GM19452 (cell line): ENCODE measurements at regions not wholly inside any gene's neighbourhood (a gene's known extent, or its start where the extent isn't known, plus 50 kb on each side); places are given as distances from the start of the nearest gene placed in this dataset.

Experiments used
- ATAC-seq: cut with Tn5 transposase; IDR thresholded peaks from one replicate; pipeline ENCODE4 v1.9.1; 2021; ENCODE audit not compliant: unreplicated experiment

DNA sequence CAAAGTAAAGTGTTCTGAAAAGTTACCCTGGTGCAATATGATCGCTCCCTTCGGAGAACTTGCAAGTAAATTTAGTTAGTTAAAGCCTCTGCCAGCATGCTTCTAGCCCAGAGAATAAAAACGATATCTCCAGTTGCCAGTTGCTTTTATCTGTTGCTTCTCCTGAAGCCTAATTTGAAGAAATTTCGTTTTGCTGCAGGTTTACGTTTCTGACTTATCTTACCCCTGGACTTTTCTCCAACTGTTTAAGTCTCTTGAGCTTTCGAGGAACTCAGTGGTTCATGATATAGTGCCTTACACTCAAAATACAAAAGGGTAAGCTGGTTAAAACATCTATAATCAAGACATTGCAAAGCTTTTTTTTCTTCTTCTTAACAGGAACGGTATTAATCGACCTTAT lies 131.1 kb downstream of the FAM161A start:
- no peak for ATAC-seq

DNA sequence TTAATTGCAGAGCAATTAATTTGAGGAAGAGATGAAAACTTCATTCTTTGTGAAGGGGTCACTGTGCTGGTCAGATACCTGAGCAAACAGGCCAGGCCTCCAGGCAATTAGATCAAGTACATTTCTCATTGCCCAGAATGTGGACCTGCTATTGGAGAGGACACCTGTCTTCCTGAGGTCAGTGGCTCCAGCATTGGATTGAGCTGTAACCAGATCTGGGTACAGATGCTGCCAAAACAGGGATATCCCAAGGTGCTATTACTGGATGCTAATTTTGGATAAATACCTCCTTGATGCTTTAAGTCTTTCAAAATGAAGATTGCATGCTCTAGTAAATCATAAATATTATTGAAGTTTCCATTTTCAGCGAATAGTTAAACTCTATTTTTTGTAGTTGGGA lies 131.5 kb downstream of the FAM161A start:
- ATAC-seq: no peak

DNA sequence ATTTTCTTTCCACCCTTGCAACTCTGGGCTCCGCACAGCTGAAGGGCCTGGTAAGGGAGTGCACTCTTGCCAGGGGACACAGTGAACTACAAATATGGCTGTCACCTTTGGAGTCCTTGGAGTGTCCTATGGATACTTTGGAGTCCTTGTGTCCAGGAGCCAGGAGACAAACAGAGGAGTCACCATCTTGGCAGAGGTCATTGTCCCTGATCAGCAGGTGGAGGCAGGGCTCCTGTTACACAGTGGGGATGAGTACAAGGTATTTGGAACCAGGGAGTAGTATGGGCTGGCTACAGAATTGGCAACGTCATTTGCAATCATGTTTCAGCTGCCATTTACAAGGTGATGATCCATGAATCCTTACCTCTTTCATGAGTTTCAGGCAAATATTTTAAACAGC lies 132.5 kb downstream of the FAM161A start:
- ATAC-seq: no peak

DNA sequence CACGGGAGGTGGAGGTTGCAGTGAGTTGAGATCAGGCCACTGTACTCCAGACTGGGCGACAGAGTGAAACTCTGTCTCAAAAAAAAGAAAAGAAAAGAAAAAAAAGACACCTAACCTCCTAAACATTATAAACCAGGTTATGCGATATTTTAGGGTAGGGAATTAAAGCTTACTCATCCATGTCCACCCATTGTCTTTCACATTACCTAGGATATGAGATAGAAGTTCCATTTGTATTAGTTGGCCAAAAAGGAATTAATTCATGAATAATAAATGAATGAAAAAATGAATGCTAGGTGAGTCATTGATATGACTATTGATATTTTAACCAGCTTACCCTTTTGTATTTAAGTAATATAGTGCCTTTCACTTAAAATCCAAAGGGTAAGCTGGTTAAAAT lies 132.9 kb downstream of the FAM161A start:
- no peak for ATAC-seq

DNA sequence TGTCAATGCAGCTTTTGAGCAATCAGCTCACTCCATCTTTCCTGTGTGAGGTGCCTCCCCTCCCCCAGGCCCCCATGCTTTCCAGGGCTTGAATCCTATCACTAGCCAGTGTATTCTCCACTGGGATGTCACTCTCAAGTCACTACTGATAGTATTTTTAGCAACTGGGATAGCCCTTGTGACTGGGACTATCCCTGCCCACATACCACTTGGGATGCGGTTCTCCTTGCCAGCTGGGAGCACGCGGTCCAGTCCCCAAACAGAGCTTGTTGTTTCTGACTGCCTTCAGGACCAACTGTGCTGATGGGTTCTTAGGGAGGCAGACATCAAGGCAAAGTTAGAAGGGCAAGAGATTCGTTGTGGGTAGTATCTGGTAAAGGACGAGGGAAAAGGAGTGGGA lies 134.9 kb downstream of the FAM161A start:
- ATAC-seq: no peak

DNA sequence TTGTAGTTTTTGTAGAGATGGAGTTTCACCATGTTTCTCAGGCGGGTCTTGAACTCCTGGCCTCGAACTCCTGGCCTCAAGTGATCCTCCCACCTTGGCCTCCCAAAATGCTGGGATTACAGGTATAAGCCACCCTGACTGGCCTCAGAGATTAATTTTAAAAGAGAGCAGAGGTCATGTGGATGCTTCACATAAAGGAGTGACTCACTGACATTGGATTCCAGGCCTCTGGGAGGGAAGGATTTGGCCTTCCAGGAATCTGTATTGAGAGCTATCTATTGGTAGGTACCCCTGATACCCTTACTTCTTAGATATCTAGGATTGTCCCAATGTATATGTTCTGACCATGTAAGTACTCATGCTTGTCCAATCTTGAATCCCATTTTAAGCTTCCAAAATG lies 138.4 kb downstream of the FAM161A start:
- ATAC-seq: no peak

DNA sequence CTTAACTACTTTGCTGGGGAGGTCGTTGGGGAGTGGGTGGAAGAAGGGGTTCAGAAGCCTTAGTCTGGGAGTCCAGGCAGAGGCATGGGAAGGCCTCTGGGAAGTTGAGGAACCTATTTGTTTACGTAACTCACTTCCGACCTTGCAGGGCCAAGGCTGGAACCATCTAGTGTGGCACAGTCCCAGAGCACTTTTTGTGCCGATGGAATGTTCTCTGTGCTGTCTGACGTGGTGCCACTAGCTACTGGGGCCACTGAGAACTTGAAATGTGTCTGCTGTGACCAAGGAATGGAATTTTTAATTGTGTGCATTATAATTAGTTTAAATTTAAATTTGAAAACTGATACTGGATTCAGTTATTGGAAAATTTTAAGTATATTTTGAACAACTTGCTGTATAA lies 139.7 kb downstream of the FAM161A start:
- ATAC-seq: no peak

DNA sequence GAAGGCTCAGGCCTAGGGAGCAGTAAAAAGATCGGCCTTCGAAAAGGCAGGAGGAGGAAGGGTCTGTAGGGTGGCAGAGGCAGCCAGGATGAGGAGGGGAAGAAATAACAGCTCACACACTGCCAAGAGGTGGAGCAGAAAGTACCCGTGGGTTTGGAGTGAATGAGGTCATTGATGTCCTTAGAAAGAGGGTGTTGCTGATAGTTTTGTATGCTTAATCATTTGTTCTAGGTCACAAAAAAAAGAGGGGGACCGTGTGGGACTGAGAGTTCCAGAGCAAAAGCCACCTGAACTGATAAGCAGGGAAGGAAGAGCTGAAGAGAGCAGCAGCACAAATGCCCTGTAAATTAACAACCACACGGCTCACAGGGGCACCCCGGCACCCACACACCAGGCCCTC lies 140.4 kb downstream of the FAM161A start:
- ATAC-seq: no peak

DNA sequence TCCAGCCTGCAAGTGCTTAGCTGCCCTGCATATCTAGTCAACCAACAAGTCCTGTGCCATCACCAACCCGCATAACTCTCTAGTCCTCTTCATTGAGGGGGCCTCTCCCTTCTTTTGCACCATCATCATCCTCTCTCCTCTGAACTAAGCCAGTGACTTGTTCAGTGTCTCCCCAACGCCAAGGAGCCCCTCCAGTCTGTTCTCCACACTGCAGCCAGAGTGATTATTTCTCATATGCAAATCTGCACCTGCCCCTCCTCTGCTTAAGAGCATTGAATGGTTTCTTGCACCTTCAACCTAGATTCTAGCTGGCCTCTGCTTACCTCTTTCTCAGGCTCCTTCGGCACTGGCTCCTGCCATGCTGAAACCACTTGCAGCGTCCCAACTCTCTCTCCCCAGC lies 141.8 kb downstream of the FAM161A start:
- no peak for ATAC-seq

DNA sequence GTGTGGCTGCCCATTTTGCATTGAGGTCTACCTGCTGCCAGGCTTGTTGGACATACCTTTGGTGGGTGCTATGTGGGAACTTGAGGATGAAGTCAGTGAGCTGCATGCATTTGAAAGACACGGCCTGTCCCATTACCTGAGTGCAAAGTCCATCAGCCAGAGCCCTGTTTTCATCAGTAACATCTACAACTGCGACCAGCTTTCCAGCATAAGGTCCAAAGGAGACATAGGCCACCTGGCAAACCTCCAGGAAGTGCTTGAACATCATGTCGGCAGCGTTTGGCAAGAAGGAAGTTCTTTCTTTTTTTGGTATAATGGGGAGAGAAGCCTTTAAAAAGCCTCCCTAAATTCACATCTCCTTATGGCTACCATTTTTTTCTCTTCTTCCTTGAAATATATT lies 143.1 kb downstream of the FAM161A start:
- ATAC-seq: no peak

DNA sequence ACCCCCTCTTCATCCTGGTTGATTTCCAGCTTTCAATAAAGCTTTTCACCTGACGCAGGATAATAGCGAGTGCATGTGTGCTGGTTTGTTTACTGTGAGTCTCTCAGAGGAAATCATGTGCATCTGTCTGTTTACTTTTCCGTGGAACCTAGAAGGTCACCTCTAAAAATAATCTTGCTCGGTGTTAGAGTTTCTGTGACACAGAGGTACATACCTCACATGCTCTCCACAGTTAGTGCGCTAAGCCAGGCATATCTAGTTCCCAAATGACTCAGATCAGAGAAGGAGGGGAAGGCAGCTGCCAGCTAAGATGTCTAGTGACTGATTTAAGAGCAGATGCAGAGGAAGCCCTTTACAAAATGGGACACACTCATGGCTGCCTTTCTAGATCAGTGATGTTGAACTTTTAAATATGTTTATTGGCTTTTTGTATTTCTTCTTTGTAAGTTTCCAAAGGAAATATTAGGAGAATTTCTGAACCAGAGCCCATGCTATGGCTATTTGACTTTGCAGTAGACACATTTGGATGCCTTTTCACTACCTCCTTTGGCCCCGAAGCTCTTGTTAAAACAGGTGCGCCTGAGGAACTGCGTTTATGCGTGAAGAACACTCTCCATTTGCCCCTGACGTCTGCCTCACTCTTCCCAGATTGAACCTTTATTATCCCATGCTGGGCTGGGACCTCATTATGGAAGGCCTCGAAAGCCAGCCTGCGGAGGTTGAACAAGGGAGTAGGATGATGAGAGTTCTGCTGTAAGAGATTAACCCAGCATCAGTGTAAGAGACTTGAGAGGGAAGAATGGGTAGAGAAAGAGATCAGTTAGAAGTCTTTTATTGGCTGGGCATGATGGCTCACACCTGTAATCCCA lies 145.6 kb downstream of the FAM161A start:
- ATAC-seq: peak; percentile 99

DNA sequence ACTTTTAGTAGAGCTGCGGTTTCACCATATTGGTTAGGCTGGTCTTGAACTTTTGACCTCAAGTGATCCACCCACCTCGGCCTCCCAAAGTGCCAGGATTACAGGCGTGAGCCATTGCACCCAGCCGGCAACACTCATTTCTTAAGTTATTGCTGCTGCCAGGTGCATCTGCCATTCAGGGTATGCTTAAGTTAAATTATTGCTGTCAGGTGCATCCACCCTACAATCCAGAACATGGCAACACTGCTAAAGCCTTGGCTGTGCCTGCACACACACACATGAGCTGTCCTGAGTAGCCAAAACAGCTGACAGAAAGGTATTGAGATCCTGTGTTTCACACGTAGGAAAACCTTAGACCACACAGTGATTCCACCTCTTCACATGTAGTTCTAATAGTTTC lies 148.2 kb downstream of the FAM161A start:
- ATAC-seq: no peak

DNA sequence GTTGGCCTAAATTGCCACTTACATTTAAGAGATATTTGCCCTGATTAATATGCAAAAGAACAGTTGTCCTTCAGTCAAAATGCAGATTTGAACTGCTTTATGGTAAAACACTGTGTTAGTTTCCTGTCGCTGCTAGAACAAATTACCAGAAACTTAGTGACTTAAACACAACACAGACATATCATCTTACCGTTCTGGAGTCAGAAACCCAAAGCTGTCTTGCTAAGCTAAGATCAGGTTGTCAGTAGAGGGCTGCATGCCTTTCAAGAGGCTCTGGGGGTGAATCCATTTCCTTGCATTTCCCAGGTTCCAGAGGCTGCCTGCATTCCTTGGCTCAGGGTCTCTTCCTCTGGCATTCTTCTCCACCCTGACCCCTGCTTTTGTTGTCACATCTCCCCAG lies 149.5 kb downstream of the FAM161A start:
- ATAC-seq: no peak

DNA sequence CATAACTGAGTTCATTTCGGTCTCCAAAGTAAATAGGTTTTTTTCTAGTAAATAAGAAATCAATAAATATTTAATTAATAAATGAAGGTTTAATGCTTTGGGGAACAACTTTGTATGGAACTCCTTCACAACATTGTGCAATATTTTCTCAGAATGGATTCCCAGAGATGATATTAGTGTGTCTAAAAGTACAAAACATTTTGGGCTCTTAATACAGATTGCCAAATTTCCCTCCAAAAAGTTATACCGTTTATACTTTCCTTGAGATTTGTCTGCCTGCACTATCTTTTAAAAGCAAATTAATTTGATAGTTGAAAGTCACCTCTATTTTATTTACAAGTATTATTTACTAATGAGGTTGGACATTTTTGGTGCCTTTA lies 151.8 kb downstream of the FAM161A start:
- no peak for ATAC-seq

DNA sequence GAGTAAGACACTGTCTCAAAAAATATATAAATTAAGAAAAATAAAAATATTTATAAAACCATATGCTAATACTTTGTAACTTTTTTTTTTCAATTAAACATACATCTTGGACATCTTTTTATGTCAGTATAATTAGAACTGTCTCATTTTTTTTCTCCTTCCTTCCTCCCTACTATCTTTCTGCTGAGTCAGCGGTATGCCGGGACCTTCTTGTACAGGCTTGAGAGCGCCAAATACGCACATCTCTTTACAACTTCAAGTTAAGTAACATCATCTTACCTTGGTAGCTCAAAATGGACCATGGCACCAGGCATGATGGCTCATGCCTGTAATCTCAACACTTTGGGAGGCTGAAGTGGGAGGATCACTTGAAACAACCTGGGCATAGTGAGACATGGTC lies 153.4 kb downstream of the FAM161A start:
- ATAC-seq: no peak

DNA sequence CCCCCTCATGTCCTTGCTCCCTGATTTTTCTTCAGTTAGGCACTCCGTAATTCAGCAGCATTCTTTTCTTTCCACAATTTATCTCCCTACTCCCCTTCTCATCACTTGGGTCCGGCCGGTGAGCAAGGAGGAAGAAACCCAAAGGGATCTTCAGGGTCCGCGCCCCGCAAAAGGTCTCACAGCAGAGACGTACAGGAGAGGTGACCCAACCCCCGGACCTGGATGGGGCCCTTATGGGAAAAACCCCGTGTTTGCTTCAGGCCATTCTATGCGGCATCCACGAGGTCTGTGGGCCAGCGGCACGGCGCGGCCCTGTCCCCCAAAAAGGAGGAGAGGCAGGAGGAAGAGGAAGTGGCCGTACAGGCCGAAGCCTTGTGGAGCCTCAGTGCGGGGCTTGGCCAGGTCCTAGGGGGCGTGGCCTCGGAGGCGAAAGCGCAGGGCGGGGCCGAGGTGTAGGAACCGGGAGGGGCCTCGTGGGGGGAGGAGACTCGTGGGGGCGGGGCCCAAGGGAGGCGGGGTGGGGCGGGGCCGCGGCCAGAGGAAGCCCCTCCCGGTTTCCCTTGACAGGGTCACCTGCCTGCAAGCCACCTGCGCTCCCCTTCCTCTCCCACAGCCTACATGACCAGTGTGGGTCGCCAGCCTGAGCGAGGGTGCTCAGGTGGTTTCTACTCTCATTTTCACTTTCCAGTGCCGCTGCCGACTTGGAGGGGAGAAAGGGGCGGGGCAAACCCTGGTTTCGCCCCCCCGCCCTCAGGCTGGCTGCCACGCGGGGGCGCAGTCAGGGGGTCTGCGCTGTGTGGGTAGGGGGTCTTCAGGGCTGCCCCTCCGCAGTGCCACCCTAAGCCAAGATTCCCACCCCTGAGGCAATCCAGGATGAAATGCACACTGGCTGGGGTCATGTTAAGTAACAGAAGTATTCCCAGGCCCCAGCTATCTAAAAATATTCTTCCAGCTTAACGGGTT lies 156.4 kb upstream of the XPO1 start:
- peak; percentile 92 for ATAC-seq

DNA sequence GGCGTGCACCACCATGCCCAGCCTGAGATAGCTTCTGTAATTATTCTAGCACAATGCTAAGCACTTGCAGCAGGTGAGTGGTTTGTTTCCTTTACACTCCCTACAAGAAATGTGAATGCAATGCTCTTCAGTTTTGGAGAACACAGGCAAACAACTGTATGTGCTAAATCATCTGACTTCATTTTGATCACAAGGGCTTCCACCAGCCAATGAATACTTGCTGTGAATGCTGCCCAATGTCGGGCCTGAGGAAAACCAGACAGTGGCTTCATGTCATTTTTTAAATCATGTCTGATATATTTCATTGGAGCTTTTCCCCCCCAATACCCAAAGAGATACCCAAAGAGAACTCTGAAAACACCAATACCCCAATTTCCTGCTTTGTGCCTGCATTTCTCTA lies 155.6 kb upstream of the XPO1 start:
- ATAC-seq: no peak

DNA sequence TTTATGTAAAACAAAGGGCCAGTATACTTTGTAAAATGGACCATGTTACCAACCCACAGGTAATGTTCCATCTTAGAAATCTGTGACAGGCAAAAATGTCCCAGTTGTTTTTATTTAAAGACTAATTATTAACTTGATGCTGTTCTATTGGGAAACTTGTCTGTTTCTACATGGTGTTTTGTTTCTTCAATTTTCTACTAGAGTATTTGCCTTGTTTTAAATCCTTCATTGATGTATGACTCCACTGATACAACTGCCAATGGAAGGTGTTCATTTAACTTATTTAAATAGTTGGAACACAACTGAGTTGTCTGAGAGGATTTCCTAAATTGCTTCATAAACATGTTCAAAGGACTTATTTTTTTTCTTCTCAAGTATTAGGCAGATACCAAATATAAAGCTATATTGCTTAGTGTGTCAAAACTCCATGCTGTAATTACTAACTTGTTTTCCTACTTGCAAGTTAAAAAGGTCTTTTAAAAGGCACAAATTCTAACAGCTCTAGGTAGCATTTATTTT lies 152.0 kb upstream of the XPO1 start:
- ATAC-seq: no peak

DNA sequence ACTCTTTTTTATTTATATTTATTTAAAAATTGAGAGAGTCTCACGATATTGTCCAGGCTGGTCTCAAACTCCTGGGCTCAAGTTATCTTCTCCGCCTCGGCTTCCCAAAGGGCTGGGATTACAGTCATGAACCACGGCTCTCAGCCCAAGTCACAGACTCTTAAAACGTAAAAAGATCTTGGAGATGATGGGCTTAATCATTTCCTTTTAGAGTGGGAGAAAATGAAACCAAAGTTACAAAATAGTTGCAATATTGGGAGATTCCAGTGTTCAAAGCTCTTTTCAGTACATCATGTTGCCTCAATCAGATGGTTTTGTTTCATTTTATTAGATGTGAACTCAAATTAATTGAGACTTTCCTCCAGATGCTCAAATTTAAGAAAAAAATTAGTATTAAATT lies 151.4 kb upstream of the XPO1 start:
- no peak for ATAC-seq

DNA sequence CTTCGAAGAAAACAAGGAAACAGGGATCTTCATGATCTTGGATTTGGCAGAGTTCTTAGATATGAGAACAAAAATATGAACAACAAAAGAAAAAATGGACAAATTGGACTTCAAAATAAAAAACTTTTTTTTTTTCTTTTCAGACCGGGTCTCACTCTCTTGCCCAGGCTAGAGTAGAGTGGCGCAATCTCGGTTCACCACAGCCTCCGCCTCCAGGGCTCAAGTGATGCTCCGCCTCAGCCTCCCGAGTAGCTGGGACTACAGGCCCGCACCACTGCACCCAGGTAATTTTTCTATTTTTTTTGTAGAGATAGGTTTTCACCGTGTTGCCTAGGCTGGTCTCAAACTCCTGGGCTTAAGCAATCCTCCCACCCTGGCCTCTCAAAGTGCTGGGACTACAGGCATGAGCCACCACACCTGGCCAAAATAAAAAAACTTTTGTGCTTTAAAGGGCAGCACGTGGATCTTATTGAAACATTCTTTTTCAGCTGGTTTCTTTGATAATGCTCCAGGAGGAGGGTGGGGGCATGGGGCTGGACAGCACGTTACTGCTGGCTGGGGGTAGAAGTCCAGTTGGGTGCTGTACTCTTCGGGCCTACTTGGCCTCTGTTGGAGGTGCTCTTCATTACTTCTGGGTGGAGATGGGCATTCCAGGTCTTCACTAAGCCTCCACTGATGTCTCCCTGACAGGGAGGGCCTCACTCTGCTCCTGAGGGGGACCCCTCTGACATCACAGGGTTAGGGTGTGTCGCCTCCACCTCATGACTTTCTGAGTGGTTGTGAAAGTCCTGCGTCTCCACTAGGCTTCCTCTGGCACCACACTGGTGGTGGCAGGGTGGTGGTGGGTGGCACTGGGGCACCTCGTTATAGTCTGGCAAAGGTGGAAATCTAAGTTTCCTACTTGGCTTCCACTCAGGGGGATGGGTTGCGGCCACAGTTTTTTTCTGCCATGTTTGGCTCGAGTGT lies 150.5 kb upstream of the XPO1 start:
- no peak for ATAC-seq

DNA sequence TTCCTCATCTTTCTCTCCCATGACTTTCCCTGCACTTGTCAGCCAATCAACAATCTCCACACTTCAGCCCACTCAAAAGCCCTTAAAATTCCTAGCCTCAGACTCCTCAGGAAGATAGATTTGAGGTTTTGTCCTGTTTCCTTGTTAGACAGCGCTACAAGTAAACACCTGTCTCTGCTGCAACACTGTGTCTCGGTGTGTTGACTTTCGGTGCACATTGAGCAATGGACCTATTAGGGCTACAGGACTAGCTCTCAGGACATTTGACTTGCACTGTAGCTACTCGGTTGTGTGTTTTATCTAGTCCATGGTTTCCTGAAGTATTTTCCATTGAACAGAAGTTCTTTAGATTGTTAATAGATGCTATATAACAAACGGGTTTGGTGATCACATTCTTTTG lies 140.9 kb upstream of the XPO1 start:
- ATAC-seq: no peak
